ENCODE measurements at regions not wholly inside any gene's neighbourhood (a gene's known extent, or its start where the extent isn't known, plus 50 kb on each side); places are given as distances from the start of the nearest gene placed in this dataset.

DNA sequence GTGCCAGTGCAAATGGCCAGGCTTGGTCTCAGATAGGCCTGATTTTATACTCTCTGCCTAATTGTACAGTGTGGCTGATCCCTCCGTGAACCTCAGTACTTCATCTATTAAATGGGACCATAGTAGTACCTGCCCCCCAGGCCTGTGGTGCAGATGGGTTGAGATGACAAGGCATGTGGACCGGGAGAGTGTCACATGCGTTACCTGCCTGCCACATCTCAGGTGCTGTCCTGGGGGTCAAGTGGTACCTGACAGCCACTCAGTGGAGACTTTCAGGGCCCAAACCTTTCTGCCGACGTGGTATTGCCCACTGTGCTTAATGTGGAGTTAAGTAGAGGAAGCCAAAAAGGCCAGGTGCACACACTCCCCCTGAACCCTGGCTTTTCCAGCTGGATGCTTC lies 197.3 kb downstream of the FOXD2 start:
- H3K27me3 ChIP-seq (ENCODE audit: low read depth): 0 out of 2 replicates have a peak, but pooled peaks cover 2% of the 10 kb centered on the region
- H3K36me3 ChIP-seq (replicated peaks): no peaks in the 10 kb centered on the region
- H3K4me3 ChIP-seq: no peak overlapping the region
- in situ Hi-C loops (cut with MboI; ENCODE audit: low sequenced_read_pairs): no loop called here
- H3K9me3 ChIP-seq: no peaks in the 10 kb centered on the region
- H3K4me1 ChIP-seq: no peaks in the 10 kb centered on the region
- no peak for DNase-seq (ENCODE audit: low spot score in 2 of 2)

DNA sequence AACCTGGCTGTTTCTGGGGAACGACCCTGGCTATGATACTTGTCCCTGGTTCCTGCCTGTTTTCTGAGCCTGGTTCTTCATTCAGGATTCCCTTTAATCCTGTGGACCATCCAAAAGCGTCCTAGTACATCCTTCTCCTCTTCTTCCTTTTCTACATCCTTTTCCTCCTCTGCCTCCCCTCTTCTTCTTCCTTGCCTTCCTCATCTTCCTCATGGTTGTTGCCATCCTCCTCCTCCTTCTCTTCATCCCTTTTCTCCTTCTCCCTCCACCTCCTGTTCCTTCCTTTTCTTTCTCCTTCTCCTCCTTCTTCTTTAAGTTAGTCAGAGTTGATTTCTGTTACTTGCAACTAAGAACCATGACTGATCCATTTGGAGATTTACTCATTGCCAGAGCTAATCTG lies 197.8 kb downstream of the FOXD2 start:
- Histone ChIP-seq H3K27me3 (ENCODE audit: low read depth) (0 out of 2 replicates have a peak, but pooled peaks cover 2% of the 10 kb centered on the region), H3K9me3 (no peaks in the 10 kb centered on the region), H3K36me3 (replicated peaks) (no peaks in the 10 kb centered on the region), H3K4me3 (no peak overlapping the region), H3K4me1 (no peaks in the 10 kb centered on the region)
- in situ Hi-C loops (cut with MboI; ENCODE audit: low sequenced_read_pairs): no loop called here
- no peak for DNase-seq (ENCODE audit: low spot score in 2 of 2)

DNA sequence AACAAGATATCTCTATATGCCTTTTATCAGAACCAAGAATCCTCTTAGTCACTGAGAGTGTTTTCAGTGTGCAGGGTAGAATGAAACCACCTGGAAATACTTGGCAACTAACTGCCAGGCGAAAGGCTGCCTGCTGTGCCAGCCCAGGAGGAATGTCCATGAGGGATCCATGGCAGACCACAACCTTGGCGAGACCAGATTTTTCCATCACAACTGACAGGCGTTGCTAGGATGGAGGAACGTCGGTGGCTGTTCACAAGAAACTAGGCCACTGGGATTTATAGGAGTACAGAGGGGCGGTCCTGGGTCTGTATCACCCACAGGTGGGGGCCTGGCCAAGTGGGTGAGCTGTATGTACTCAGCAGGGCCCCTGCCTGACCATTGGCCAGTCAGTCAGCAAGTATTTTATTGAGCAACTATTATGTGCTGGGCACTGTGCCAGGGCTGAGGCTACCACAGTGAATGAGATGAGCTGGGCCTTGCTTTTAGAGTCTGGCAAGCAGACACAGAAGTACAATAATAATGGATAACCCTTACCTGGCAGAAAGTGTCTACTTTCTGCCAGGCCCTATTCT lies 199.4 kb downstream of the FOXD2 start:
- Histone ChIP-seq H3K9me3 (no peaks in the 10 kb centered on the region), H3K27me3 (ENCODE audit: low read depth) (0 out of 2 replicates have a peak, but pooled peaks cover 2% of the 10 kb centered on the region), H3K4me3 (no peak overlapping the region), H3K36me3 (replicated peaks) (no peaks in the 10 kb centered on the region), H3K4me1 (no peaks in the 10 kb centered on the region)
- no peak for DNase-seq (ENCODE audit: low spot score in 2 of 2)
- in situ Hi-C loops (cut with MboI; ENCODE audit: low sequenced_read_pairs): no loop called here

DNA sequence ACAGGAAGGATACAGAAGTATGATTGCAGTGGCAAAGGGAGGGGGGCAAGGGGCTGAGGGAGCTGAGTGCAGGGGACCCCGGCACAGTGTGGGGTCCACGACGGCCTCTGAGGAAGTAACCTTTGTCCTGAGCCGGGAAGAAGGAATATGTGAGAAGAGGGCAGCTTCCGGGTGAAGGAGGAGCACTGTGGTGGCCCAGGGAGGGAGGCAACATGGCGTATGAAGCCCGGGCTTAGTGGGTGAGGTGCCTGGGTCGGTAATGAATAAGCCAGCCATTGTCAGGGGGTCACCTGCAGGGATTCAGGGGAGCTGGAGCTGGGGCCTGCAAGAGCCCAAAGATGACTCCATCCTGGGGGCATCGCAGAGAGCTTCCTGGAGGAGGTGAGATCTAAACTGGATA lies 200.4 kb downstream of the FOXD2 start:
- no peaks in the 10 kb centered on the region for H3K9me3 ChIP-seq
- H3K4me1 ChIP-seq: no peaks in the 10 kb centered on the region
- DNase-seq (ENCODE audit: low spot score in 2 of 2): no peak
- H3K27me3 ChIP-seq (ENCODE audit: low read depth): 0 out of 2 replicates have a peak, but pooled peaks cover 2% of the 10 kb centered on the region
- no peak overlapping the region for H3K4me3 ChIP-seq
- H3K36me3 ChIP-seq (replicated peaks): no peaks in the 10 kb centered on the region
- in situ Hi-C loops (cut with MboI; ENCODE audit: low sequenced_read_pairs): no loop called here

DNA sequence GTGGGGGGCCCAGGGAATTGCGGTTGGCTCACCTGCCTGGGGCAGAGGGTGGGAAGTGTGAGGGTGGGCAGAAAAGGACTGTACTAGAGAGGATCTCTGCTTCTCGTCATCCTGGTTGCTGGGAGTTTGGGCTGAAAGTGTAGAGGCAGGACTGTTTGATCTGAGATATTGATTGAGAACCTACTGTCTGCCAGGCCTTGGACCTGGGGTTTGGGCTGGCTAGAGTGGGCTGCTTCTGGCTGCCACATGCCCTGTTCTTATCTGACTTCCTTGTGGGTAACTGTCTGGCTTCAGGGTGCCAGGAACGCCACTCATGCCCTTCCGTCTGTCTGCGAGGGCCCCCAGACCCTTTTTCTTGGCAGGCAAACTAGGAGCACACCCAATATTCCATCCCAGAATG lies 200.9 kb downstream of the FOXD2 start:
- H3K4me3 ChIP-seq: no peak overlapping the region
- H3K9me3 ChIP-seq: no peaks in the 10 kb centered on the region
- in situ Hi-C loops (cut with MboI; ENCODE audit: low sequenced_read_pairs): no loop called here
- no peaks in the 10 kb centered on the region for H3K4me1 ChIP-seq
- 0 out of 2 replicates have a peak, but pooled peaks cover 2% of the 10 kb centered on the region for H3K27me3 ChIP-seq (ENCODE audit: low read depth)
- no peak for DNase-seq (ENCODE audit: low spot score in 2 of 2)
- no peaks in the 10 kb centered on the region for H3K36me3 ChIP-seq (replicated peaks)

DNA sequence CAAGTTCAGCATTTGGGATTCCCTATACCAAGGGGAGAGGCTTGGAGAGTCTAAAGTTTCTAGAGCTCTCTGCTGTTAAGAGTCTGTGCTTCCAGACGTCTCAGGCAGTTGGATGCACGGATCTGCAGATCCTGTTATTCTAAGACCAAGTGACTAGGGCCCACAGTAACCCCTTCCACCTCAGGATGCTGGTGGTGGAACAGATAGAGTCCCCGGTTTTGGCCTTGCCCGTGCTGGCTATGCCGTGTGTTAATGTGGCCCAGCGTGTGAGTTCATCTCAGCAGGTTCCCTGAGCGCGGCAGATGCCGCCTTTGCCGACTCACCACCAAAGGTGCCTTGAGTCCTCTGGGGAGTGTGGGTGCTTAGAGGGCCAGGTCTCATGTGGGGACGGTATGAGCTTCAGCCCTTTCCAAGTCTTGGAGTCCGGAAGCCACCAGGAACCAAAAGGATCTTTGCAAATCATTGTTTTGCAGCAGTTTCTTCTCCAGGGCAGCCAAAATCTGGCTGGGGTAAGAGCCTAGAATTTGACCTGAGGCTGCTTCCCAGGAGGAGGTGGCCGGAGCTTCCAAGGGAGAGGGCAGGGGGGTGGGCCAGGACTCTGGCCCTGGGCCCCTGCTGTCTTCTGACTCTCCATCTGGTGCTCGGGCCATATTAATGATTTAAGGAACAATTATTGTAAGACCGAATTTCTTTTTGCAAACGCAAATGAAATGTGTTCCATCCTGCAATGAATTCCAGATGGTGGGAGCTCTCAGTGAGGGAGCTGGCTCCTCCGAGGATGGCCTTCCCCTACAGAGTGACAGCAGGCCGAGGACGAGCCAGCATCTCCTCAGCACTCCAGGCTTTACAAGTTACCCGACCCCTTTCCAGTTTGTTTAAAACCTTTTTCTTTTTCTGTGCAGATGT lies 205.7 kb downstream of the FOXD2 start:
- Histone ChIP-seq H3K27me3 (ENCODE audit: low read depth) (peaks cover 2% of the 10 kb centered on the region; the same call in 1 of the 2 replicates), H3K36me3 (replicated peaks) (no peaks in the 10 kb centered on the region), H3K4me3 (no peak overlapping the region), H3K9me3 (no peaks in the 10 kb centered on the region), H3K4me1 (no peaks in the 10 kb centered on the region)
- DNase-seq (ENCODE audit: low spot score in 2 of 2): no peak
- in situ Hi-C loops (cut with MboI; ENCODE audit: low sequenced_read_pairs): no loop called here

DNA sequence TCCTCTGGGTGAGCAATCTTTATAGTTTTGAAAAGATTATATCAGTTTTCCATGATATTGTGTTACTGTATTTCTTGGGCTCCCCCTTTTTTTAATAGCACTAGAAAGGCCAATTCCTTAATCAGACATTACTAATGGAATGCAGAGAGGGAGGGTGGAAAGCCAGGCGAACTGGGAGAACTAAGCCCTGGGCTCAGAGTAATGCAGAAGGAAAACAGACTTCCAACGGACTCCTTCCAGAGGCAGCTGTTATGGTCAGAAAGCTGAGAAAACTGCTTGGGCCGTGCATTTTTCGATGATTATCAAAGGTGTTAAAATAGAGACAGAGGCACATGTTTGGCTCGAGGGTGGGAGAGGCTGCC lies 206.3 kb downstream of the FOXD2 start:
- H3K9me3 ChIP-seq: no peaks in the 10 kb centered on the region
- no peaks in the 10 kb centered on the region for H3K36me3 ChIP-seq (replicated peaks)
- H3K4me3 ChIP-seq: no peak overlapping the region
- no peaks in the 10 kb centered on the region for H3K4me1 ChIP-seq
- in situ Hi-C loops (cut with MboI; ENCODE audit: low sequenced_read_pairs): no loop called here
- peaks cover 2% of the 10 kb centered on the region; the same call in 1 of the 2 replicates for H3K27me3 ChIP-seq (ENCODE audit: low read depth)
- no peak for DNase-seq (ENCODE audit: low spot score in 2 of 2)

DNA sequence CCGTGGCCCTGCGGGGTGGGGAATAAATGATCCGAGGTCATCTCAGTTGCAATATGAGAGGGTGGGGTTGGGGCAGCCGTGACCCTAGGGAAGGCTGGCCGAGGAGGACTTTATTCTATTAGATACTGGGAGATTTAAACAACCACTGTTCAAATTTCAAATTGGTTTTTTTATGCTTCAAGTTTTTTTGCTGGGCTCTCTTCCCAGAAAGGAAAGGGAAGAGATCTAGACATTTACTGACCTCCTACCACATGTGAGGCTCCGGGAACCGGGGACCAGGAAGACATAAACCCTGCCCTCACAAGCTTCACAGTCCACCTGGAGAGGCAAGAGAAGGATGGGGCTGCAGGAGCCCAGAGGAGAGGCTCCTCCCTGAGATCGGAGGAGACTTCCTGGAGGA lies 207.3 kb downstream of the FOXD2 start:
- in situ Hi-C loops (cut with MboI; ENCODE audit: low sequenced_read_pairs): no loop called here
- no peaks in the 10 kb centered on the region for H3K4me1 ChIP-seq
- no peak for DNase-seq (ENCODE audit: low spot score in 2 of 2)
- H3K27me3 ChIP-seq (ENCODE audit: low read depth): peaks cover 2% of the 10 kb centered on the region; the same call in 1 of the 2 replicates
- no peak overlapping the region for H3K4me3 ChIP-seq
- H3K9me3 ChIP-seq: no peaks in the 10 kb centered on the region
- no peaks in the 10 kb centered on the region for H3K36me3 ChIP-seq (replicated peaks)

DNA sequence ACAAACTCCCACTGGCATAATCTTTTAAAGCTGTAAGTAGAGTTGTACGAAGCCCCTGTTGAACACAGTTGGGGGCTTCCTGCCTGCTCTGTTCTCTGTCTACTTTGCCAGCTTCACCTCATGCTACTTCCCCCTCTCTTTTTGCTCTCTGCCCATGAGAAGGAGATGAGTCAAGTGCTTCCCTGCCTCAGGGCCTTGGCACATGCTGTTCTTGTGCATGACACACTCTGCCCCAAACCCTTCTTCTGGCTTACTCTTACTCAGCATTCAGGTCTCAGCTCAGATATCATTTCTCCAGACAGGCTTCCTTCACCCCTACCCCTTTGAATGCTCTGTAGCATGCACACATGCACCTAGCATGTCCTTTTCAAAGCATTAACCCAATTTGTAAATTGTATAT lies 208.8 kb downstream of the FOXD2 start:
- in situ Hi-C loops (cut with MboI; ENCODE audit: low sequenced_read_pairs): no loop called here
- H3K4me3 ChIP-seq: no peak overlapping the region
- H3K27me3 ChIP-seq (ENCODE audit: low read depth): peaks cover 2% of the 10 kb centered on the region; the same call in 1 of the 2 replicates
- DNase-seq (ENCODE audit: low spot score in 2 of 2): no peak
- H3K9me3 ChIP-seq: no peaks in the 10 kb centered on the region
- H3K4me1 ChIP-seq: no peaks in the 10 kb centered on the region
- H3K36me3 ChIP-seq (replicated peaks): no peaks in the 10 kb centered on the region

DNA sequence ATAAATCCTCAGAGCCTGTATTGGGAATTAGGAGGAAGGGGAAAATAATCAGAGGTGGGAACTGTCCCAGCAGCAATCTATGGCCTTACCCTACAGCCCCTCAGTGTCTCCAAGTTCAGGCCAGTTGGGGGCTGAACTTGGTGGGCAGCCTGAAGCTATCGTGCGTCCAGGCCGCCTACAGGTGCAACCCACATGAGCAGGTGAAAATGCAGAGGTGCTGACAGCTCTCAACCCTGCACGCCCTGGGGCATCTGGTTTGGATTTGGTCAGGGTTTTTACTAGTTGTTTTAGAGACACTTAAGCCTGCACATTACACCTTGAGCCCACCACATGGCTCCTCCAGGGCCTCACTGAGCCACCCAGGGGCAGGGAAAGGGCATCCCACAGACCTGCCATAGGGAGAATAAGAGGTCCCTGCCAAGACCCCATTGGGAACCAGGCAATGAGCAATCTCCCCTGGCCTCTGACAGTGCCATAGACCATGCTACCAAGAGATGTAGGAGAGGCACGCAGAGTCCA lies 209.5 kb downstream of the FOXD2 start:
- Histone ChIP-seq H3K9me3 (no peaks in the 10 kb centered on the region), H3K4me1 (no peaks in the 10 kb centered on the region), H3K27me3 (ENCODE audit: low read depth) (peaks cover 2% of the 10 kb centered on the region; the same call in 1 of the 2 replicates), H3K36me3 (replicated peaks) (no peaks in the 10 kb centered on the region), H3K4me3 (no peak overlapping the region)
- no peak for DNase-seq (ENCODE audit: low spot score in 2 of 2)
- in situ Hi-C loops (cut with MboI; ENCODE audit: low sequenced_read_pairs): no loop called here

DNA sequence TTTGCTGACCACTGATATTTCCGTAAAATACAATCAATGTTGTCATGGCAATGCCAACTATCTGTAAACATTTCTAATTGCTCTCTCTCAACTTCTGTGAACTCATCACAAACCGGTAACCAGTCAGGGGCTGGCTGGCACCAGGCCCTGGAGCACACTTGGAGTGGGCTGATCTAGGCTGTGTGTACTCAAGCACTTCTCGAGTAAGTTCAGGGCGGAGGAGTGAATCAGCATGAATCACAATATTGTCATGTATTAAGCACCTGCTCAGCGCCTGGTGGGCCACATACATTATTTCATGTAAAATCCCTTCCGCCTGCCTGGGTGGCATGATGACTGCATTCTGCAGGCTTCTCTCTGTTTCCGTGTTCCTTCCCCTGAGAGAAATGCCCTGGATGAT lies 212.4 kb downstream of the FOXD2 start:
- Histone ChIP-seq H3K9me3 (no peaks in the 10 kb centered on the region), H3K4me1 (no peaks in the 10 kb centered on the region), H3K4me3 (no peak overlapping the region), H3K36me3 (replicated peaks) (no peaks in the 10 kb centered on the region), H3K27me3 (ENCODE audit: low read depth) (peaks cover 2% of the 10 kb centered on the region; the same call in 1 of the 2 replicates)
- in situ Hi-C loops (cut with MboI; ENCODE audit: low sequenced_read_pairs): no loop called here
- no peak for DNase-seq (ENCODE audit: low spot score in 2 of 2)

DNA sequence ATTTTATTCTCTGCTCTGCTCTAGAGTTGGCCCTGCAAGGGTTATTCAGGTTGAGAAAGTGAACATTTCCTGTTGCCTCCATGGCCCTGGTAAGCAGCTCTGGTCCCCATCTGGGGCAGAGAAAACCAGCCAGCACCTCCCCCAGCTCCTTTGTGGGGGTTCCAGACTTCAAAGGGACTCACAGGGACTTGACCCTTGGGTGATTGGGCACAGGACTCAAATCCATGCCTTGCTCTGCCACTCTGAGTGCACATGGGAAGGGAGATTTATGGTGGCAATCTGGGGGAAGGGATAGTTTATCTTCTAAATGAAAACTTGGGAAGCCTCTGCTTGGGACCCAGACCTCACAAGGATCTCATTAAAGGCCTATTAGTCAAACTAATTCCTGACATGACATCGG lies 212.8 kb downstream of the FOXD2 start:
- in situ Hi-C loops (cut with MboI; ENCODE audit: low sequenced_read_pairs): no loop called here
- Histone ChIP-seq H3K36me3 (replicated peaks) (no peaks in the 10 kb centered on the region), H3K4me3 (no peak overlapping the region), H3K27me3 (ENCODE audit: low read depth) (peaks cover 2% of the 10 kb centered on the region; the same call in 1 of the 2 replicates), H3K9me3 (no peaks in the 10 kb centered on the region), H3K4me1 (no peaks in the 10 kb centered on the region)
- no peak for DNase-seq (ENCODE audit: low spot score in 2 of 2)

DNA sequence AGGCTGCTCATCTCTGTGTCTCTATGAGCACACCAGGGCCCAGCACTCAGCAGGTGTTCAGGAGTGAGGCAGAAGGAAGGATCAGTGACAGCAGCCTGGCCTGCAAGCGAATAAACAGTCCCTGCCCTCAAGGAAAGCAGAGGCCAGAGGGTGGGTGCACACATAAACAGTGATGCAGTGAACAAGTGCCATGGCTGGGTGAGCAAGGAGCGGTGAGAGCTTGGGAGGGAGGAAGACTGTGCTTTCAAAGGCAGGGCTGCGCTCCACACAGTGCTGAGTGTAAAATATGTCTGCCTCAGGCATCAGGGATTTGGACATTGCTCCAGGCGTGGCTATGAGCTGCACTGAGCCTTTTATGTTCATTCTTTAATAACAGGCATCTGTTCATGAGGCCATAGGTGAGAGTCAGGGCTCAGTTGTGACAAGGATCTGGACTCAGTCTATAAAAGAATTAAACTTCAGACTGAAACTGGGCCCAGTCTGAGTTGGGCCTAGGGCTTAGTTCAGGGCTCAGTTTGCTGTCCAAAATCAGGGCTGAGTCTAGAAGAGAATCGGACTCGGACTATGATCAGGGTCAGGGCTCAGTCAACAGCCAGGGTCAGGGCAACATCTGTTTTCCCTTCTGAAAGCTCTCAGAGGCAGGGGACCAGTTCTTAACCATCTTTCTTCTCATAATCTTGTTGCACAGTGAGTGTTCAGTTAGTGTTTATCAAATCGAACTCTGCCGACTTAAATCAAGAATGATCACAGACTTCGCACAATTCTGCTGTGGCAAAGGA lies 213.7 kb downstream of the FOXD2 start:
- no peaks in the 10 kb centered on the region for H3K27me3 ChIP-seq (ENCODE audit: low read depth)
- no peaks in the 10 kb centered on the region for H3K4me1 ChIP-seq
- no peaks in the 10 kb centered on the region for H3K9me3 ChIP-seq
- DNase-seq (ENCODE audit: low spot score in 2 of 2): no peak
- no peaks in the 10 kb centered on the region for H3K36me3 ChIP-seq (replicated peaks)
- no peak overlapping the region for H3K4me3 ChIP-seq
- in situ Hi-C loops (cut with MboI; ENCODE audit: low sequenced_read_pairs): no loop called here

Data from HAP-1 (cell line).